ENCODE measurements at regions not wholly inside any gene's neighbourhood (a gene's known extent, or its start where the extent isn't known, plus 50 kb on each side); places are given as distances from the start of the nearest gene placed in this dataset.

- Histone ChIP-seq H2AFZ (ENCODE audit: low read depth, low read length) (no peak overlapping the region), H3K36me3 (ENCODE audit: control insufficient read depth, insufficient read depth, low read length) (no peaks in the 10 kb centered on the region), H3K9ac (ENCODE audit: insufficient read depth in 1 of 2, low read depth in 2 of 2, low read length in 2 of 2) (no peak overlapping the region), H3K9me1 (ENCODE audit: control insufficient read depth, insufficient read depth, low read length) (no peaks in the 10 kb centered on the region), H3K27ac (ENCODE audit: extremely low read depth, low read depth, low read length) (no peak overlapping the region), H3K4me3 (no peak overlapping the region), H3K4me2 (ENCODE audit: insufficient read depth, low read length) (no peak overlapping the region), H3K27me3 (ENCODE audit: control insufficient read depth in 2 of 2, insufficient read depth in 2 of 2, low read length in 2 of 2) (no peaks in the 10 kb centered on the region), H3K4me1 (replicated peaks in 1 of 2; ENCODE audit: control insufficient read depth in 2 of 2, insufficient read depth in 2 of 2, low read length in 2 of 2) (no peaks in the 10 kb centered on the region), H4K20me1 (replicated peaks; ENCODE audit: control insufficient read depth, insufficient read depth, low read length) (no peaks in the 10 kb centered on the region), H3K79me2 (ENCODE audit: control insufficient read depth, insufficient read depth, low read length) (no peaks in the 10 kb centered on the region), H3K9me3 (replicated peaks; ENCODE audit: control insufficient read depth, insufficient read depth, low read depth, low read length) (no peaks in the 10 kb centered on the region)
- ChIA-PET POLR2A (interaction anchor here (0.6 kb wide), 1 partner anchor 12 kb away, joined by 3 read pairs; no protein-coding TSS in a partner anchor), CTCF (ENCODE audit: low intra/inter-chr PET ratio) (no interaction called here)
- TF ChIP-seq NELFE (IDR thresholded peaks at IDR 0.05; ENCODE audit: insufficient read depth, insufficient read length): no peak
- peak; percentile 37; the same call in 1 of the 2 replicates for TF ChIP-seq JUND (IDR thresholded peaks at IDR 0.05; ENCODE audit: borderline replicate concordance, low read depth, low read length)
- no peak for TF ChIP-seq JUND (tag; IDR thresholded peaks at IDR 0.05; ENCODE audit: borderline replicate concordance, low read depth, low read length)
- TF ChIP-seq, protein P1, sequence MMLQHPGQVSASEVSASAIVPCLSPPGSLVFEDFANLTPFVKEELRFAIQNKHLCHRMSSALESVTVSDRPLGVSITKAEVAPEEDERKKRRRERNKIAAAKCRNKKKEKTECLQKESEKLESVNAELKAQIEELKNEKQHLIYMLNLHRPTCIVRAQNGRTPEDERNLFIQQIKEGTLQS (IDR thresholded peaks at IDR 0.05): peak; percentile 27; the same call in 1 of the 2 replicates
- TF ChIP-seq, protein P1 (CRISPR knock-in tag; conservative IDR thresholded peaks at IDR 0.05): no peak
- peak; percentile 53 for TF ChIP-seq FOSL1 (tag; conservative IDR thresholded peaks at IDR 0.05)
- no peak for TF ChIP-seq ATF7 (IDR thresholded peaks at IDR 0.05)
- TF ChIP-seq KDM2B (CRISPR knock-in tag; IDR thresholded peaks at IDR 0.05): no peak
- peak; percentile 67; the same call in 1 of the 2 replicates for TF ChIP-seq JUNB (CRISPR knock-in tag; conservative IDR thresholded peaks at IDR 0.05)
- DNase-seq (ENCODE audit: extremely low read depth in 1 of 4, low spot score in 3 of 4) (no peak), ATAC-seq (no peak), FAIRE-seq (no peak)
- BruUV-seq (replicated peaks): no TSS peak
- 0% methylated on average over 2 of the region's 2 CpGs for WGBS (ENCODE audit: insufficient coverage, low coverage, missing lambda C conversion rate)
- in situ Hi-C loops (cut with MboI): no loop called here
- intact Hi-C loops (cut with micrococcal nuclease): no loop called here
Observed at GRCh38 chr6:164133095-164133494, 718.6 kb downstream of the QKI start.

Data from K562 (cell line).